H1 (cell line): ENCODE measurements at regions not wholly inside any gene's neighbourhood (a gene's known extent, or its start where the extent isn't known, plus 50 kb on each side); places are given as distances from the start of the nearest gene placed in this dataset.

Source experiments
- BCL11A ChIP-seq, 2 experiments: IDR thresholded peaks; one replicate each; pipeline ENCODE4 v1.6.1; 2011; ENCODE audit warnings: low read depth in 2 of 2, low read length in 2 of 2, mild to moderate bottlenecking in 2 of 2
- CREB1 ChIP-seq: IDR thresholded peaks from 2 replicates; pipeline ENCODE4 v1.6.1; 2012; ENCODE audit warnings: inconsistent platforms
- CTBP2 ChIP-seq: IDR thresholded peaks from 2 replicates; pipeline ENCODE4 v1.7.0; 2011; ENCODE audit warnings: borderline replicate concordance, mild to moderate bottlenecking, moderate library complexity, mixed read lengths, low read length; ENCODE audit not compliant: insufficient read depth, insufficient read length
- EP300 ChIP-seq, 2 experiments: IDR thresholded peaks; 1 replicate in 1 of 2; 2 replicates in 1 of 2; pipeline ENCODE4 v1.6.1; 2011 to 2012; ENCODE audit warnings: low read depth in 2 of 2, low read length in 2 of 2, mild to moderate bottlenecking in 2 of 2, borderline replicate concordance in 1 of 2, inconsistent platforms in 1 of 2, moderate library complexity in 1 of 2
- HDAC6 ChIP-seq: IDR thresholded peaks from one replicate; pipeline ENCODE4 v1.7.1; 2012; ENCODE audit warnings: low read depth, mild to moderate bottlenecking, inconsistent platforms, low read length, moderate library complexity
- KDM1A ChIP-seq: fragments of 200-600, 300-600 bp; sonication (generic); IDR thresholded peaks from 2 replicates; pipeline ENCODE4 v1.7.1; 2016; ENCODE audit warnings: mild to moderate bottlenecking, low read length, borderline replicate concordance
- MAFK ChIP-seq: IDR thresholded peaks from 2 replicates; pipeline ENCODE4 v1.6.1; 2012; ENCODE audit warnings: low read depth, mild to moderate bottlenecking, improper control_type of control experiment, low read length
- POU5F1 ChIP-seq: IDR thresholded peaks from 2 replicates; pipeline ENCODE4 v1.6.1; 2011; ENCODE audit warnings: low read depth, mild to moderate bottlenecking, low read length, moderate library complexity
- RFX5 ChIP-seq: IDR thresholded peaks from 2 replicates; pipeline ENCODE4 v1.6.1; 2011; ENCODE audit warnings: low read depth, low read length, improper control_type of control experiment, borderline replicate concordance
- SP4 ChIP-seq: IDR thresholded peaks from 2 replicates; pipeline ENCODE4 v1.6.1; 2012; ENCODE audit warnings: low read length, inconsistent platforms
- ZNF274 ChIP-seq: IDR thresholded peaks from 2 replicates; pipeline ENCODE4 v1.7.0; 2012; ENCODE audit warnings: low read length, borderline replicate concordance; ENCODE audit errors: extremely low read depth
- TF ChIP-seq, protein P1 (sequence below): fragments of 300-600 bp; sonication (generic); IDR thresholded peaks from 2 replicates; pipeline ENCODE4 v1.7.1; 2012; ENCODE audit warnings: low read length, moderate library complexity, mild to moderate bottlenecking, inconsistent platforms; ENCODE audit not compliant: insufficient replicate concordance

DNA sequence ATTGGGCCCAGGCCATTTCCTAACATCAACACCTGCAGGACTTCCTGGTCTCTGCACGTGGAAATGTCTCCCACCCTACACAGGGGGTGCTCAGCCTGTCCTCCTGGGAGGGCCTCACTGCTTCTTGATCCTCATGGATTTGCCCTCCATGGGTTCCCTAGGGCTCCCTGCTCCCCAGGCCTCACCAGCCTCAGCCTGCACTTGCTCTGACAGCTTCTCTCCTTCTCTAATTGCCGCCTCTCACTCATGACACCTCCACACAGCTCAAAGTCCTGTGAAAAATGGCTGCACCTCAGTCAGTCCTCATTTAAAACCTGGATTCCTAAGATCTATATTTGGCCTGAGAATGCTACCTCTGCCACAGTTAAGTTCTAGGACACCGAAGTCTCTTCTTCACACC is 130.6 kb downstream of the PXDC1 start (continued):
- TF ChIP-seq, protein P1, sequence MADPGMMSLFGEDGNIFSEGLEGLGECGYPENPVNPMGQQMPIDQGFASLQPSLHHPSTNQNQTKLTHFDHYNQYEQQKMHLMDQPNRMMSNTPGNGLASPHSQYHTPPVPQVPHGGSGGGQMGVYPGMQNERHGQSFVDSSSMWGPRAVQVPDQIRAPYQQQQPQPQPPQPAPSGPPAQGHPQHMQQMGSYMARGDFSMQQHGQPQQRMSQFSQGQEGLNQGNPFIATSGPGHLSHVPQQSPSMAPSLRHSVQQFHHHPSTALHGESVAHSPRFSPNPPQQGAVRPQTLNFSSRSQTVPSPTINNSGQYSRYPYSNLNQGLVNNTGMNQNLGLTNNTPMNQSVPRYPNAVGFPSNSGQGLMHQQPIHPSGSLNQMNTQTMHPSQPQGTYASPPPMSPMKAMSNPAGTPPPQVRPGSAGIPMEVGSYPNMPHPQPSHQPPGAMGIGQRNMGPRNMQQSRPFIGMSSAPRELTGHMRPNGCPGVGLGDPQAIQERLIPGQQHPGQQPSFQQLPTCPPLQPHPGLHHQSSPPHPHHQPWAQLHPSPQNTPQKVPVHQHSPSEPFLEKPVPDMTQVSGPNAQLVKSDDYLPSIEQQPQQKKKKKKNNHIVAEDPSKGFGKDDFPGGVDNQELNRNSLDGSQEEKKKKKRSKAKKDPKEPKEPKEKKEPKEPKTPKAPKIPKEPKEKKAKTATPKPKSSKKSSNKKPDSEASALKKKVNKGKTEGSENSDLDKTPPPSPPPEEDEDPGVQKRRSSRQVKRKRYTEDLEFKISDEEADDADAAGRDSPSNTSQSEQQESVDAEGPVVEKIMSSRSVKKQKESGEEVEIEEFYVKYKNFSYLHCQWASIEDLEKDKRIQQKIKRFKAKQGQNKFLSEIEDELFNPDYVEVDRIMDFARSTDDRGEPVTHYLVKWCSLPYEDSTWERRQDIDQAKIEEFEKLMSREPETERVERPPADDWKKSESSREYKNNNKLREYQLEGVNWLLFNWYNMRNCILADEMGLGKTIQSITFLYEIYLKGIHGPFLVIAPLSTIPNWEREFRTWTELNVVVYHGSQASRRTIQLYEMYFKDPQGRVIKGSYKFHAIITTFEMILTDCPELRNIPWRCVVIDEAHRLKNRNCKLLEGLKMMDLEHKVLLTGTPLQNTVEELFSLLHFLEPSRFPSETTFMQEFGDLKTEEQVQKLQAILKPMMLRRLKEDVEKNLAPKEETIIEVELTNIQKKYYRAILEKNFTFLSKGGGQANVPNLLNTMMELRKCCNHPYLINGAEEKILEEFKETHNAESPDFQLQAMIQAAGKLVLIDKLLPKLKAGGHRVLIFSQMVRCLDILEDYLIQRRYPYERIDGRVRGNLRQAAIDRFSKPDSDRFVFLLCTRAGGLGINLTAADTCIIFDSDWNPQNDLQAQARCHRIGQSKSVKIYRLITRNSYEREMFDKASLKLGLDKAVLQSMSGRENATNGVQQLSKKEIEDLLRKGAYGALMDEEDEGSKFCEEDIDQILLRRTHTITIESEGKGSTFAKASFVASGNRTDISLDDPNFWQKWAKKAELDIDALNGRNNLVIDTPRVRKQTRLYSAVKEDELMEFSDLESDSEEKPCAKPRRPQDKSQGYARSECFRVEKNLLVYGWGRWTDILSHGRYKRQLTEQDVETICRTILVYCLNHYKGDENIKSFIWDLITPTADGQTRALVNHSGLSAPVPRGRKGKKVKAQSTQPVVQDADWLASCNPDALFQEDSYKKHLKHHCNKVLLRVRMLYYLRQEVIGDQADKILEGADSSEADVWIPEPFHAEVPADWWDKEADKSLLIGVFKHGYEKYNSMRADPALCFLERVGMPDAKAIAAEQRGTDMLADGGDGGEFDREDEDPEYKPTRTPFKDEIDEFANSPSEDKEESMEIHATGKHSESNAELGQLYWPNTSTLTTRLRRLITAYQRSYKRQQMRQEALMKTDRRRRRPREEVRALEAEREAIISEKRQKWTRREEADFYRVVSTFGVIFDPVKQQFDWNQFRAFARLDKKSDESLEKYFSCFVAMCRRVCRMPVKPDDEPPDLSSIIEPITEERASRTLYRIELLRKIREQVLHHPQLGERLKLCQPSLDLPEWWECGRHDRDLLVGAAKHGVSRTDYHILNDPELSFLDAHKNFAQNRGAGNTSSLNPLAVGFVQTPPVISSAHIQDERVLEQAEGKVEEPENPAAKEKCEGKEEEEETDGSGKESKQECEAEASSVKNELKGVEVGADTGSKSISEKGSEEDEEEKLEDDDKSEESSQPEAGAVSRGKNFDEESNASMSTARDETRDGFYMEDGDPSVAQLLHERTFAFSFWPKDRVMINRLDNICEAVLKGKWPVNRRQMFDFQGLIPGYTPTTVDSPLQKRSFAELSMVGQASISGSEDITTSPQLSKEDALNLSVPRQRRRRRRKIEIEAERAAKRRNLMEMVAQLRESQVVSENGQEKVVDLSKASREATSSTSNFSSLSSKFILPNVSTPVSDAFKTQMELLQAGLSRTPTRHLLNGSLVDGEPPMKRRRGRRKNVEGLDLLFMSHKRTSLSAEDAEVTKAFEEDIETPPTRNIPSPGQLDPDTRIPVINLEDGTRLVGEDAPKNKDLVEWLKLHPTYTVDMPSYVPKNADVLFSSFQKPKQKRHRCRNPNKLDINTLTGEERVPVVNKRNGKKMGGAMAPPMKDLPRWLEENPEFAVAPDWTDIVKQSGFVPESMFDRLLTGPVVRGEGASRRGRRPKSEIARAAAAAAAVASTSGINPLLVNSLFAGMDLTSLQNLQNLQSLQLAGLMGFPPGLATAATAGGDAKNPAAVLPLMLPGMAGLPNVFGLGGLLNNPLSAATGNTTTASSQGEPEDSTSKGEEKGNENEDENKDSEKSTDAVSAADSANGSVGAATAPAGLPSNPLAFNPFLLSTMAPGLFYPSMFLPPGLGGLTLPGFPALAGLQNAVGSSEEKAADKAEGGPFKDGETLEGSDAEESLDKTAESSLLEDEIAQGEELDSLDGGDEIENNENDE: no peak
- TF ChIP-seq CTBP2 (no peak), BCL11A (IDR thresholded peaks at IDR 0.05; ENCODE audit: low read depth in 2 of 2, low read length in 2 of 2) (no peak), HDAC6 (no peak), KDM1A (no peak), CREB1 (no peak), ZNF274 (no peak), RFX5 (no peak), EP300 (IDR thresholded peaks at IDR 0.05; ENCODE audit: borderline replicate concordance in 1 of 2, low read depth in 2 of 2, low read length in 2 of 2) (no peak), SP4 (no peak), POU5F1 (no peak), MAFK (no peak)
